ENCODE measurements at regions not wholly inside any gene's neighbourhood (a gene's known extent, or its start where the extent isn't known, plus 50 kb on each side); places are given as distances from the start of the nearest gene placed in this dataset.
A peak's percentile ranks its signal among the peaks of the same experiment; 100 is the strongest.
"Not testable (repeated sequence)": the region's sequence is repeated elsewhere in the genome, so short reads cannot be mapped to it uniquely, and the experiment has no call there.

DNA sequence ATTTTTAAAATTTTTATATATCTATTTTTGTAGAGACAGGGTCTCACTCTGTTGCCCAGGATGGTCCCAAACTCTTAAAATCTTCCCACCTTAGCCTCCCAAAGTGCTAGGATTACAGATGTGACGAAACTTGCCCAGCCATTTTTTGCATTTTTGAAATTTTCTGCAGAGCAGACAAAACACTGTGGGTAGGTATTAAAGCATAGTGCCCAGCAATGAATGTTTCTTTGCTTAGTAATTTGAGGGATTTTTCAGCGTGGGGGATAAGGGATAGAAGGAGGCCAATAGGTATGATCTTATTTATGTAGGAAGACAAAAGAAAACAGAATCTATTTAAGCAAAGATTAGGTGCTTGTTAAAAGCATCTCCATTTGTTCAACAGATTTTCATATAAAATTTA lies 446.8 kb upstream of the DPH6 start:
- DNase-seq = no peak

DNA sequence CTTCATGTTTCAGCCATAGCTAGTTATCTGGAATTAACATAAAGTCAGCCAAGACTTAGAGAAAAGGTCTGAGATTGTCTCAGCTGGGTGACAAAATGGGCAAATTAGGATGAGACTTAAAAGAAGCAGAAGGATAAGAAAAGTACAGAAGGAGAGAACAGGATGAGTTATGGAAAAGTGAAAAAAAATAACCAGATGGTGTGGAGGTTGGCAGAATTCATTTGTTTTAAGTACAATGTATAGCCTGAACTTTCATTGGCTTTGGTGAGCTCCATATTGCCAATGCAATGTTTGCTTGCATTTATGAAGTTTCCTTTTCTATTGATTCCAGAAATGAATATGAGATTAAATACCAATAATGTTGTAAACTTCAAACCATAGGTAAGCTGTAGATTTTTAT lies 447.2 kb upstream of the DPH6 start:
- DNase-seq = no peak

DNA sequence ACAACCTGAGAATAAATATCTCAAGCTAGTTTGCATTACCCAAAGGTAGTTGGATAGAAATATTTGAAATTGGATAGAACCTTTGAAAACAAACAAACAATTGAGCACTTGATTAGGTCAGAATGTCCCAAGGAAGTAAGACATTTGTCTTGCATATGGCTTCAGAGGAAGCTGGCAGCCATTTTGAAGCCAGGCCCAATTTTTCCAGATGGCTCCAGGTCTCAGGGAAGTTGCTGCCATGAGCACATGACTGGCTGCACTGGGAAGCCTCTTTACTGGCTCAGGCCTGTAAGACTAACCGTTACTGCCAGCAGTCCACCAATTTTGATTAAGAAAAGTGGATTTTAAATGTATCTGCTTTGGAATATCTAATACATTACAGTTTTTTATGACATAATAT lies 448.9 kb upstream of the DPH6 start:
- no peak for DNase-seq

DNA sequence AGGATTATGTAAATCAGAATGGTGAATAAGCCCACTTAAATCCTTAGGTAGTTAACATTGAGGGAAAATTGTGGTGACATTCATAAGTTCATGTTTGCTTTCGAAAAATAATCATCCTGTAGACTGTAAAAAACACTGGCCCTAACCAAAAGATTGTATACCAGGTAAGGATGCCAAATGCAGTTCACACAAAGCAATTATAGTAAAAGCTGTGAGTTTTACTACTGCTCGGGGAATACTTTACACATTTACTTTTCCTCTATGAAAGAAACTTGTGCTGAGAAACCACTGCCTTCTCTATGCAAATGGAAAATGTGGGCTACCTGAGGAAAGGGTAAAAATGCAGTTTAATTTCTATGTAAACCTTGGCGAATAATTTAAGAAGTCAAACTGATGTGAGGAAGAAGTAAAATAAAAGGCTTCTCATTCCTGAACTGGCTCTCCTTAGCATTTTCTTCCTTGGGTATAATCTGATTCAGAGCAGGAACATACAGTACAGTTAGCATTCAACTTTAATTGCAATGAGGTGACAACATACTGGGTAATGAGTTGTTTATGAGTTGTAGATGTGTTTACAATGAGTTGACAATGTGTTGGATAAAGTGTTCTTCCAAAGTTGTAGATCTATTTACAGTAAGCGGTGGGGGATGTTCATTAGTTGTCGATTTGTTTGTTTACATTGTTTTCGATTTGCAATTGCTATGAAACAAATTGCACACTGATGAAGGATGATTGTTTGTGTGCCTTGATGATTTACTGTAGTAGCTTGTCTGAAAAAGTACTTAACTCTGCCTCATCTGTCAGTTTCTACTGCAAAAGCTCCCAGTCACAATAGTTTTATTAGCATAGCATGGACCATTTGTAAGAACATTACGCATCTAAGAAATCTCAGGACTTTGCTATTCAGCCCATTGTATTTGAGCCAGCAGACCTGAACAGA lies 453.0 kb upstream of the DPH6 start:
- DNase-seq = no peak

DNA sequence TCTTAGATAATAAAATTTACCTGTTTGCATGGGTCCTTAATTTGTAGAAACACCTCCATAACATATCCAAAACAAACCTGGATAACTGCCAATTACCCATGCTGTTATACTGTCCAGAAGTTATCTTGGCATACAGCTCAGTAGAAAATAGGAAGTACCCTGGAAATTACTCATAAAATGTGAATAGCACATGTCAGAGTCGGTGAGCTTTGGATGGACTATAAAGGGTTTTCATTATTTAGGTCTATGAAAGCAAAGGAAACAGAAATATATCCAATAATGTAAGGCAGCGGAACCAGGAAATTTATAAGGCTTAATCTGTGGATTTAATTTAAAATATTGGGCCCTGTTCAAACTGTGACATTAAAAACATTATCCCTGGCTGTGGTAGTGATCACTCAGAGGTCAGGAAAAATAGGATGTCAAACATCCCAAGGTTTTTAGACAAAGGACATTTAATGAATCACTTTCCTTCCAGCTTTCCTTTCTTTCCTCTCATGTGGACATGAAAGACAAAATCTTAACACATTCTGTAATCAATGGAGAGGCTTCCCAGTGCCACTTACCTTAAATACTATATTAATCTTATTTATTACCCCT lies 459.0 kb upstream of the DPH6 start:
- no peak for DNase-seq

DNA sequence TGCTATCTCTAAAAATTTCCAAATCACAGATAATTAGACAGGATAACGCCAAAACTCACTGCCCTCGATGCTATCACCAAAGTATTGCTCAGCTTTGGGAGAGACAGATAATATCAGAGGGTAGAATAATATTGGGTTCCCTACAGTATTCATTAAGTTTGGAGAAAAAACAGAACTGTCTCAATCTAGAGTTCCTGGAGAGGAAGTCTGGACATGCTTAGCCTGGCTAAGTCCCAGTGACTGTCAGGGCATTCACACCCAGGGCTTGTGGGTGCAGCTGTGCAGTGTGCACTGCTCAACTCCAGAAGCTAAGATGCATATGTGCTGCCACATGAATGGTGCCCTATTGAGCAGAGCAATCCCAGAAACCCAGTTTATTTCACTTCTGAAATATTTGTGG lies 459.6 kb upstream of the DPH6 start:
- no peak for DNase-seq

DNA sequence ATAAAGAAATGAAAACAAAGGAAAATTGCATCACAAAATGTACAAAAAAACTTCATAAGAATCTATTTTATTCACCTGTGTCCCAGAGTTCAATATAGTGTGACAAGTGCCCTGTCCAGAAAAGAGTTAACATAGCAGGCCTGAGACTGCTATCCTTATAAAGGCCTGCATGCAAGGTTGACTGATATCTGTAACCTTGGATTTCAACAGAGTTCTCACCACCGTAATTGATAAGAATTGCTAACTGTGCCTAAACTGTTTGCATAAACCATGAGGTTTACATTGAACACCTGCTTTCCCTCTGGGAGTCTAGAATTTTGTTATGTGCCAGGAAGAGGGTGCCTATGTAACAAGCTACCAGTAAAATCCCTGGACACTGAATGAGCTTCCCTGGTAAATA lies 461.7 kb upstream of the DPH6 start:
- DNase-seq = no peak

DNA sequence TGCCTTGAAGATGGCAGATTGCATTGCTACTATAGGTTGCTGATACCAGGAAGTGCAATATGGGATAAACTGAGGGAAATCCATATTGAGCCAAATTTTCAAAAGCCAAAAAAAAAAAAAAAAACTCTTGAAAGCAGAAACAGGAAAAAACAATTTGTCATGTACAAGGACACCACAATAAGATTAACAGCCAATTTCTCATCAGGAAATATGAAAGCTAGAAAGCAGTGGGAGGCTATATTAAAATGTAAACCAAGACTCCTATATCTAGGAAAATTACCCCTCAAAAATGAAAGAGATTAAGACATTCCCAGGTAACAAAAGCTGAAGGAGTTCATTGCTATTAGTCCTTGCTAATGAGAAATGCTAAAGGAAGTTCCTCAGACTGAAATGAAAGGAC lies 462.8 kb upstream of the DPH6 start:
- no peak for DNase-seq

DNA sequence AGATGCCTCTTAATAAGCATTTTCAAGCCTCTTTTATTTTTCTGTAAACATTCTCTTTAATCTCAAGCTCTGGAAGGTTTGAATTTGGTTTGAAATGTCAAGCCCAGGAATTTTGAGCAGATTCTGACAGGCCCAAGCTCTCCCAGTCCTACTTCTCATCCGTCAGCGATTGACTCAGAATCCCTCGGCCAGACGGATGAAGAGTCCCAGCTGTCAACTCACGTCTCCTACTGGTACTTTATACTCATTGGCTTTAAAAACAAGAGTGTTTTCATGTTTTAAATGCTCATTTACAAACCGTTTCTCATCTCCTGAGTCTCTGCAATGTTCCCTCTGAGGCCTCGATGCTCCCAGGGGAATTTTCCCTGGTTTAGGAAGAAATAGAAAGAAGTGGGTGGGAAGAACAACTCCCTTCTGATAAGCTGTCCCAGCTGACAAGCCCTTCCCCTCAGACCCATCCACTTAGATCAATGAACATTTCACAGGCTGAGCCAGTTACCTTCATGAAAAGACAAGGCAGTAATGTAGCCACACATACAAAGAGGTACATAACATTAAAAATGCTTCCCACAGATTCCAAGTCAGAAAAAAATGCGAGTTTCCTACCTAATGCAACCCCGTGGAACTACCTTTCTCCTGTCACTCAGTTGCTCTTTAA lies 478.2 kb upstream of the DPH6 start:
- peak; percentile 30 for DNase-seq

DNA sequence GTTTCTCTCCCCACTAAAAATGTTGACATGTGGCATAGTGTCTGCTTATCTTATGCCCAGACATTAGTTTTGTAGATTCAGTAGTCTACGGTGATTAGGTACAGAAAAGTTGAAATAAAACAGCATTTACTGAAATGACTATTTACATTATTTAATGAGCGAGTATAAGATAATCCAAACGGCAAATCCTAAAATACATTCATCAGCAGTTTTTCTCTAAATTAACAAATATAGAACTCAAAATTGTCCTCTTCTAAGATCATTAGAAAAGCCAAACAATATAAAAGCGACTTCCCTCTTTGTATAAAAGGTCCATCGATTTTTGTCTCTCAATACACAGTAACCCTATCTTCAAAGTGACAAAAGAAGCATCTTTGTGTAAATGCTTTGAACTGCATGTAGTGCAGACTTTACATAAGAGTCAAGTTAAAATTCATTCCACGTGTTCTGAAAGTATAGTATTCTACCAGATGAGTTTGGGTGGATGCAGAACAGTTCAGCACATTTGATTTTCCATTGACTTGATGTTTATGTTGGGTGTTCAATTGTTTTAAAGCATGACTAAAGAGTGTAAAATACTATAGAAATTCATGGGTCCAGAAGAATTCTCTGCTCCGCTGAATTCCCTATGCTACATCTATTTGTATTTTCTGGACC lies 480.8 kb upstream of the DPH6 start:
- no peak for DNase-seq

DNA sequence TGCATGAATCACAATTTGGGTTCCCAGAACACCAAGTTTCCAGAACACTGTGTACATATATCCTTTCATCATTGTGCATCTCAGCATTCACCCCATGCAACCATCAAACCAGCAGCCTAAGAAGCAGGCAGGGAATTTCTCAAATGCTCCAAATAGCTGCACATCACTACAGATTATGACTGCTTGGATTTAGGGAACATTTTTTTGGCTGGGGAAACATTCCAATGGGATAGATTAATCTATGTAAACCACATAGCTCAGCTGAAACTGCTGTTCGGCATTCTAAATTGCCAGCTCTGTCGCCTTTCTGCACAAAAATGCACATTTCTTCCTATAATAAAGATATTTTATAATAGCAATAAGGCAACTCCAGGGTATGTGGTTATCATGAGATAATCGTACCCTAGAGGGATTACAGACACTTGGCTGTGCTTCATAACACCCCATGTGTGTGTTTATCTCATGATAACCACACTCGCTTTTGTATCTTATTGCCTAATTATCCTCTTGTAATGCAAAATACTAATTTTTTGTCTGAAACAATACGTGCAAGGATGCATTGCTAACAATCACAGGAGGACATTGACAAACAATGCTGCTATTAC lies 483.7 kb upstream of the DPH6 start:
- DNase-seq = no peak

DNA sequence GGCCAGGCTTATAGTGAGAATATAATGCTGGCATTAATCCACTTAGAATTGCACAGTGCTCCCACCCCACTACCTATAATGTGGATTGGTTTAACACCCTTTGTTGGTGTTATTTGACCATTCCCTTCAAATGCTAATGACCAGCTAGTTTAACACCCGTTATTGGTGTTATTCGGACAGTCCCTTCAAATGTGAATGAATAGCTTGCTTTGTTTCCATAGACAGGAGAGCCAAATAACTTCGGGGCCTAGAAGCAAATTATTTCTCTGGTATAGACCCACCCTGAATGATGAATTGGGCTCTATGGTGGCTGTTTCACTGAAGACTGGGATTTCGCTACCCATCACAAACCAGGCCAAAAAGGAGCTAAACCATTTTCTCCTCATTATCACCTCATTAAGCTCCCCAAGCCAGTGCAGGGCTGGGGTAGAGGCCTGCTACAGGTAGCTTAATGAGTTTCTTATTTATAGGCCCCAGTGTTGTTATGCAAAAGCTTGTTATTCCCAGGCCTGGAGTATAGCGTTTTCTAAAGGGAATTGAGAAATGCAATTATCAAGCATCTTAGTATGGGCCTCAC lies 494.1 kb upstream of the DPH6 start:
- no peak for DNase-seq

DNA sequence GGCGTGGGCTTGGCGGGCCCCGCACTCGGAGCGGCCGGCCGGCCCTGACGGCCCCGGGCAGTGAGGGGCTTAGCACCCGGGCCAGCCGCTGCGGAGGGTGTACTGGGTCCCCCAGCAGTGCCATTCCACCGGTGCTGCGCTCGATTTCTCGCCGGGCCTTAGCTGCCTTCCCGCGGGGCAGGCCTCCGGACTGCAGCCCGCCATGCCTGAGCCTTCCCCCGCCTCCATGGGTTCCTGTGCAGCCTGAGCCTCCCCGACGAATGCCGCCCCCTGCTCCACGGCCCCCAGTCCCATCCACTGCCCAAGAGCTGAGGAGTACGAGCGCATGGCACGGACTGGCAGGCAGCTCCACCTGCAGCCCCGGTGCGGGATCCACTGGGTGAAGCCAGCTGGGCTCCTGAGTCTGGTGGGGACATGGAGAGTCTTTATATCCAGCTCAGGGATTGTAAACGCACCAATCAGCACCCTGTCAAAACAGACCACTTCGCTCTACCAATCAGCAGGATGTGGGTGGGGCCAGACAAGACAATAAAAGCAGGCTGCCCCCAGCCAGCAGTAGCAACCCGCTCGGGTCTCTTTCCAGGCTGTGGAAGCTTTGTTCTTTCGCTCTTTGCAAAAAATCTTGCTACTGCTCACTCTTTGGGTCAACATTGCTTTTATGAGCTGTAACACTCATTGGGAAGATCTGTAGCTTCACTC lies 501.2 kb upstream of the DPH6 start:
- not testable (repeated sequence) for DNase-seq

DNA sequence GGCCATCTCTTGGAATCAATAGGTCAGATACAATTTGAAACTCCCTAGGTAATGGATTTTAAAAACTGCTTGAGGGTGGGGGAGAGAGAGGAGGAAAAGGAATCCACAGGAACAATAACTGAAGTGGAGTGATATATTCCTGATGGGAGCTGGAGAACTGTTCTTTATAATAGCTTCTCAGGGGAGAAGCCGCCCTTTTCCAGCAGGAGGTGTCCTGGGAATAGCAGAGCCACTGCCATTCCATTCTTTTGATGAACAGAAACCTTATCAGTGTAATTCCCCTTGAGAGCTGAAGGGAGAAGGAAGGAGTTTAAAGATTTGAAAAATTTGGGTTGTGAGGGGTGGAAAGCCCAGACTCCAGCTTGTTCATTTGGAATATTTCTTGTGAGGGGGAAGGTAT lies 504.9 kb upstream of the DPH6 start:
- DNase-seq = no peak

DNA sequence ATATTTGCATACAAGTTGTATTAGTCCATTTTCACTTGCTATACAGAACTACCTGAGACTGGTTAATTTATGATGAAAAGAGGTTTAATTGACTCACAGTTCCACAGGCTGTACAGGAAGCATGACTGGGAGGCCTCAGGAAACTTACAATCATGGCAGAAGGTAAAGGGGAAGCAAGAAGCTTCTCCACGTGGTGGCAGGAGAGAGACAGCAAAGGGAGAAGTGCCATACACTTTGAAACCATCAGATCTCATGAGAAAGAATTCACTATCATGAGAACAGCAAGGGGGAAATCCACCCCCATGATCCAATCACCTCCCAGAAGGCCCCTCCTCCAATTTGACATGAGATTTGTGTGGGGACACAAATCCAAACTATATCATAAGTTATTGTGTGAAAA lies 506.7 kb upstream of the DPH6 start:
- DNase-seq = not testable (repeated sequence)

DNA sequence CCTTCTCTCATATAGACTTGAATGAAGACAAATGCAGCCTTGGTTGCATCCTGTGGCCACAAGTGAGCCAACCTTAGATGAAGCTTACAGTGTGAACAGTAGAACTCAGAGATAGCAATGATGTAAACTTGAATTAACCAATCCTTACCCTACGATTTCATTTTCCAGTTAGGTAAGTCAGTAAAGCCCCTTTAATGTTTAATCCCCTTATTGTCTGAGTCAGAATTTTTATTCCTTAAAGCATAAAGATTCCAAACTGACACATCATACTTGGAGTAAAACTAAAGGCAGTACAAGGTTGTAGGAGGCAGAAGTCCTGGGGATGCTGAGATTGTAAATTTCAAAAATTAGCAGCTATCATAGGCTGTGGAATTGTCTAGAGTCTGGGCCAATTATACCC lies 507.8 kb upstream of the DPH6 start:
- no peak for DNase-seq

DNA sequence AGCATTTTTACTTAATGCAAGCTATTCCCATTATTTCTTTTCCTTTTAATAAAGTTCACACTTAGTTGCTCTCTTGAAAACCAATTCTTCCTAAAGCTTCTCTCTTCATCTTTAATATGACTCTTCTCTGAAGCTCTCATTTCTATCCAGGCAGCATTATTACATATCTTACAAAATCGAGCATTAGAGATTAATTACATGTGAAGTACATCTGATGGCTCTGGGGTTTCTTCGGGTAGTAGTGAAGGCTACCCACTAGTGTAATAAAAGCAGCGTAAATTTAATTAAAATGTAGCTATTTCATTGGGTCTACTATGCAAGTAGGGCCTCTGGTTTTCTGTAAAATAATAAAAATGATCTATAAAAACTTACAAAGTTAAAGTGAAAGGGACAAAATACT lies 513.6 kb upstream of the DPH6 start:
- DNase-seq = no peak

DNA sequence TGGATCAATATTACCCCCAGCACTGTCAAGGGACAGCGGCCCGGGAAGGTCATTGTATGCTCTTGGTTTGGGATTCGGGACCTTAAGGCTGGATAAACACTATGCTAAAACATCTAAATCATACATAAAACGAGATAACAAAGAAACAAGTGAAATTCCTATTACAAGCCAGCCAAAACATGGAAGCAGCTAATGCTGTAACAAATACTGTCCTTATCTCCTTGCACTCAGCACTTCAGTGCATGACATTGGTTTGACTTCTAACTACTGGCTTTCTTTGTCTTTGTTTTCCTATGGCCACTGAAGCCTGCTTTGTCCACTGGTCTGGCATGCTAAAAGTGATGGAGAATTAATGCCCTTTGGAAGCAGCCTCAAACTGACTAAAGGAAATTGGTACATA lies 516.4 kb upstream of the DPH6 start:
- DNase-seq = no peak

DNA sequence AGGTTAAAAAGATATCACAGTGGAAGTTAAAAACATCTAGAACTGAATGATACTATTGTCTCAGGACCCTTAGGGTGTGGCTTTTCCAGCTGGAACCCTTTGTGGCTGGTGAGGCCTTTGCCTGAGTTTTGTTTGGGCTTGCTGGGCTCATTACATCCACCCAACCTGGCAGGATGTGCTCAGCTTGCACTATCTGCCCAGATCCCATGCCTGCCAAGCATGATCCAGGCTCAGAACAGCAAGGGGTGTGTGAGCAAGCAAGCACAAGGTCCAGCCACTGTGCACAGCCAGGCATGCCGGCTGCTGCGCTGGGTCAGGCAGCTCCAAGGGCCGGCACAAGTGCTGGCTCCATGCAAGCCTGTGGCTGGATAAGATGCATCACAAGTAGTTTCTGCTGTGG lies 512.7 kb upstream of the CDIN1 start:
- no peak for DNase-seq

DNA sequence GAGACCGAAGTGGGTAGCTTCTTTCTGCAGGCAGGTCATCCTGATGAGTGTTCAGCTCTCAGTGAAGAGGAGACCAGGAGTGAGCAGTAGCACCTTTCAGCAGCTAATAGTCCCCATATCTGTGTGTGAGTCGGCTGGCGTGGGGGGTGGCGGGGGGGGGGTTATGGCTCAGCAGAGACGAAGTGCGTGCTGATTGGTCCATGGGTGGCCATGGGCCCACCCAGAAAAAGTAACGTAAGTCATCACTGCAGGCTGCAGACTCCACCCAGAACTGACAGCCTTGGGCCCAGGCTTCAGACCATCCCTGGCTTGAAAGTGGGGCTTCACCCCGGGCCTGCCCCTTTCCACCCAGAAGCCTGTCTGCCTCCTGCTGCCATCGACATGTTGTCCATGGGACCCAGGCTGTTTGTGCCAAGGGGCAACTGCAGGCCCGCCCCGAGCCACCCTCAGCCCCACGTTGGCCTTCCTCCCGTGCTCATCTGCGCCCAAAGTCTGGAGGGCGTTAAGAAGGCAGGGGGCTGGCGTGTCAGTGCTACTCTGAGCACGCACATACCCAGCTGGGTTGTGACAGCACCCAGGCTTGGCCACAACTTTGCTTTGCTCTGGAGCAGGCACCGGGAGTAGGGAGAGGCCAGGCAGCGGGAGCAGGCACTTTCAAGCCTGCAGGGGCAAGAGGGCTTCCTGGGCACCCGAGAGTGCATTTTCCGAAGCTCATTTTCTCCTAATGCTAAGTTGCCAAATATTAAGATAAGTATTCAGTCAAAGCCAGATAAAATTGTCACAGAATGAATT lies 511.7 kb upstream of the CDIN1 start:
- DNase-seq = no peak

DNA sequence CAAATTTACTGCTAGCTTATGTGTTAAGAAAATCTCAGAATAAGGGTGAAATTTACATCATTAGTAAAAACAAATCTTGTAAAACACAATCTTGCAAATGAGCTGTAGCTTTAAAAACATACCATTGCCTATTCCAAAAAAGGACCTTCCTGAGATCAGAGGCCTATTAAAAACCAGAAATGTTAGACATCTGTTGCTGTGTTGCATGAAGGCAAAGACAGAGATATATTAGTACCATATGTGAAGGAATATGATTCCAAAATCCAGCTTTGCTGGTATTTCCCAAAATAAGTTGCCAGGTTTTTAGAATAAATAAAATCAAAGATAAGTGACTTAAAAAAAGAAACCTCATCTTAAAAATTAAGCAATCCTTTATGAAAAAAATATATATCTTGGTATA lies 504.1 kb upstream of the CDIN1 start:
- DNase-seq = no peak
